ENCODE measurements at regions not wholly inside any gene's neighbourhood (a gene's known extent, or its start where the extent isn't known, plus 50 kb on each side); places are given as distances from the start of the nearest gene placed in this dataset.

- Histone ChIP-seq H3K27ac (ENCODE audit: low read length) (no peak overlapping the region), H3K4me3 (ENCODE audit: low read length) (no peak overlapping the region), H3K9ac (ENCODE audit: low read length) (no peak overlapping the region), H4K20me1 (ENCODE audit: insufficient read depth, low read length) (no peaks in the 10 kb centered on the region), H2AFZ (ENCODE audit: low read length) (no peak overlapping the region), H3K36me3 (replicated peaks; ENCODE audit: insufficient read depth, low read length) (no peaks in the 10 kb centered on the region), H3K9me3 (replicated peaks; ENCODE audit: insufficient read depth, low read length) (no peaks in the 10 kb centered on the region), H3K27me3 (replicated peaks; ENCODE audit: insufficient read depth, low read length) (no peaks in the 10 kb centered on the region), H3K9me2 (replicated peaks; ENCODE audit: insufficient read depth, low read length) (no peaks in the 10 kb centered on the region), H3K4me1 (ENCODE audit: low read length) (no peaks in the 10 kb centered on the region), H3K4me2 (ENCODE audit: low read depth, low read length) (no peak overlapping the region), H3K79me2 (ENCODE audit: low read length) (no peaks in the 10 kb centered on the region), H3F3A (ENCODE audit: insufficient read depth, low read length) (no peaks in the 10 kb centered on the region)
- DNase-seq = no peak
- TF ChIP-seq CTCF (IDR thresholded peaks at IDR 0.05; ENCODE audit: low read length) (no peak), EZH2 (optimal IDR thresholded peaks at IDR 0.05; ENCODE audit: low read depth, low read length) (no peak), EZH2phosphoT487 (IDR thresholded peaks at IDR 0.05; ENCODE audit: low read length) (no peak)
Measured at GRCh38 chr6:113394216-113394615, 462.9 kb upstream of the MARCKS start.

- Histone ChIP-seq H3K27ac (ENCODE audit: low read length) (no peak overlapping the region), H3K4me3 (ENCODE audit: low read length) (no peak overlapping the region), H3K9me2 (replicated peaks; ENCODE audit: insufficient read depth, low read length) (no peaks in the 10 kb centered on the region), H3K4me1 (ENCODE audit: low read length) (no peaks in the 10 kb centered on the region), H2AFZ (ENCODE audit: low read length) (no peak overlapping the region), H3K4me2 (ENCODE audit: low read depth, low read length) (no peak overlapping the region), H3K9me3 (replicated peaks; ENCODE audit: insufficient read depth, low read length) (no peaks in the 10 kb centered on the region), H3F3A (ENCODE audit: insufficient read depth, low read length) (no peaks in the 10 kb centered on the region), H3K27me3 (replicated peaks; ENCODE audit: insufficient read depth, low read length) (no peaks in the 10 kb centered on the region), H3K79me2 (ENCODE audit: low read length) (no peaks in the 10 kb centered on the region), H3K36me3 (replicated peaks; ENCODE audit: insufficient read depth, low read length) (no peaks in the 10 kb centered on the region), H3K9ac (ENCODE audit: low read length) (no peak overlapping the region), H4K20me1 (ENCODE audit: insufficient read depth, low read length) (no peaks in the 10 kb centered on the region)
- TF ChIP-seq EZH2phosphoT487 (IDR thresholded peaks at IDR 0.05; ENCODE audit: low read length) = no peak
- TF ChIP-seq CTCF (IDR thresholded peaks at IDR 0.05; ENCODE audit: low read length) = no peak
- no peak for DNase-seq
Measured at GRCh38 chr6:113394729-113395128, 462.4 kb upstream of the MARCKS start.

GRCh38 chr6:113396730-113397129 lies 460.4 kb upstream of the MARCKS start:
- Histone ChIP-seq H3K4me3 (ENCODE audit: low read length) (no peak overlapping the region), H3K9me3 (replicated peaks; ENCODE audit: insufficient read depth, low read length) (no peaks in the 10 kb centered on the region), H3K4me1 (ENCODE audit: low read length) (no peaks in the 10 kb centered on the region), H3K36me3 (replicated peaks; ENCODE audit: insufficient read depth, low read length) (no peaks in the 10 kb centered on the region), H3K27ac (ENCODE audit: low read length) (no peak overlapping the region), H3K27me3 (replicated peaks; ENCODE audit: insufficient read depth, low read length) (no peaks in the 10 kb centered on the region), H3F3A (ENCODE audit: insufficient read depth, low read length) (no peaks in the 10 kb centered on the region), H3K9ac (ENCODE audit: low read length) (no peak overlapping the region), H3K9me2 (replicated peaks; ENCODE audit: insufficient read depth, low read length) (no peaks in the 10 kb centered on the region), H3K4me2 (ENCODE audit: low read depth, low read length) (no peak overlapping the region), H2AFZ (ENCODE audit: low read length) (no peak overlapping the region), H3K79me2 (ENCODE audit: low read length) (no peaks in the 10 kb centered on the region), H4K20me1 (ENCODE audit: insufficient read depth, low read length) (no peaks in the 10 kb centered on the region)
- TF ChIP-seq CTCF (IDR thresholded peaks at IDR 0.05; ENCODE audit: low read length) = no peak
- no peak for TF ChIP-seq EZH2 (optimal IDR thresholded peaks at IDR 0.05; ENCODE audit: low read depth, low read length)
- no peak for TF ChIP-seq EZH2phosphoT487 (IDR thresholded peaks at IDR 0.05; ENCODE audit: low read length)
- no peak for DNase-seq

All from MM.1S (cell line).